SK-N-DZ (cell line): ENCODE measurements at regions not wholly inside any gene's neighbourhood (a gene's known extent, or its start where the extent isn't known, plus 50 kb on each side); places are given as distances from the start of the nearest gene placed in this dataset.

Experiments used
- DNase-seq: peaks from one replicate; pipeline ENCODE4 v3.0.0-alpha.2; 2015; ENCODE audit warnings: low spot score

DNA sequence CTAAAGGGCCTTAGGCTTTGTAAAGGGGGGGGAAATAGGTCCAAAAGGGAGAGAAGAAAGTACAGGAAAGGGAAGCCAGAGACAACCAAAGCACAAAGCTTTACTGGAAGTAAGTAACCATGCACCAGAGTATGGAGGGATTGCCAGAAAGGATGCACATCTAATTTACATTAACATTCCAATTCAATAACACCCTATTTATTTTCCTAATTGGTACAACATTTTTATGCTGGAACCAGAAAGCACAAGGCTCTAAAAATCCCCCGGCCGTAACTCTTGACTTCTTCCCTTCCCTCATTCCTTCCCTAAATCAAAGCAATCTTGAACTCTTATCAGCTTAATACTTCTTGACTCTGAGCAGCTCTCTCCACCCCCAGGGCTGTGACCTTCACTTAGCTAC lies 400.0 kb upstream of the CELF2 start:
- no peak for DNase-seq

DNA sequence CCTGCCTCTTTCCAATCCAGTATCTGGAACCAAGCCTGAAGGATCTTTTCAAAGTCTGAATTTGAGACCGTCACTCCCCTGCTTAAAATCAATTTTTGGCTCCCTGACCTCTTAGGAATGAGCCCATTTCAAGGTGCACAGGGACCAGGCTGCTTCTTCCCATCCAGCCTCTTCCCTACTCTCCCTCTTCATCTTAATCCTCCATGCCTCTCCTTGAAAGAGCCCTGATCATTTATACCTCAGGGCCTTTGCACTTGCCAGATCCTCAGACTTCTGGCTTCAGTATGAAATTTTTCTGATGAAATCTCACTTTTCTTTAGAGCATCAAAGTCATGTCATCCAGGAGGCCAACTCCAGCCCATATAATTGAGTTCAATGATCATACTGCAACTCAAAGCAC lies 399.5 kb upstream of the CELF2 start:
- no peak for DNase-seq

DNA sequence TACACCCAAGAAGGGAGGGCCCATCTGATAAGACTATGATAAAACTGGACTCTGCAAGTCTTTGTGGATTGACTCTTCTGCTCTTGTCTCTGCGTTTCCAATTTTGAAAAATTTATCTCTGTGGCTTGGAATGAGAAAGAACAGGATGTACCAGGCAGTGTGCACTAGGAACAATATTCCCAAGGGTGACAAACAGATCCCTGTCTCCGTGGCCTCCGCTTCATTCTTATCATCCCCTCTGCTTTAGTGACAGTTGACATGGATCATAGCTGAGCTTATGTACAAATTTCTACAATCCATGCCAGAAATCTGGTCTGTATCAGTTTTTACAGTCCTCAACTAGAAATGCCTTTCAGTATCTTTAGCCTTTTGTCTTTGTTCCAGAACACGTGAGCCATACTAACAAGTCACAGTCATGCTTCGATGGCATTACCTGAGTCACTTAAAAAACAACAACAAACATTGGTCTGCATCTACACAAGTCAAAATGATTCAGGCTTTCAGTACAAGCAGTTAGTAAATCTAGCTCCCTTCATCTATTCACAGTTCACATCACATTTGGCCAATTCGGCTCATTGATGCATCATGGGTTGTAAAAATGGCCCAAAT lies 393.6 kb upstream of the CELF2 start:
- DNase-seq: peak; percentile 29

DNA sequence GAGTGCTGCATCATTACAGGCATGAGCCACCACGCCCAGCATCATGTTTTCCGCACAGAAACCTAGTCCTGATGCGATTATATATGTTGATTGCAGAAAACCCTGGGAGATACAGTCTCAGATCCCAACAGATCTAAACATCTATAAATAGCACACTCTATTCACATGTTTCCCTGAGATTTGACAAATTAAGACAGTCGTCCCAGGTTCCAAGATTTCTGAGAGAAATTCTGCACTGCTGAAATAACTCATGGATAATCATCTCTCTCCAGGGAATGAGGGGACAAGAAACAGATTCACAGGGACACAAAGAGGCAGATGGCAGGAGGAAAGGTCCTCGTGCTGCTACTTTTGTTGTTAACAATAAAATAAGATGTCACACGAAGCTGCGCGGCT lies 393.1 kb upstream of the CELF2 start:
- DNase-seq: peak; percentile 12

DNA sequence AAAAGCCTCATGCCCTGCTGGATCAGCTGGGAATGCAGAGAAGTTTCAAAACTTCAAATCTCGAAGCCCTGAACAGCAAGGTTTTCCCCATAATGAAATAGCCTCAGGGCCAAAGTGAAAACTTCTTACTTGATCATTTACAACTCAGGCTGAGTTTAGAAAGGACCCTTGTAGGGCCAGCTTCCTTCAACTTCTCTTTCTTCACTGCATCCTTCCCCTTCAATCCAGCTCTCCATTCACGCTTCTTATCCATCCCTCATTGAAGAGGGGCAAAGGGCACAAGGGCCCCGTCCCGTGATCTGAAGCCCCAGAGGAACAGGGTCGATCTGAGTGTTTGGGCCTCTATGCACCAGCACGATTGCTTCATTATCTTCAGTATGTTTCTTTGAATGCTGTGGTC lies 392.2 kb upstream of the CELF2 start:
- no peak for DNase-seq

DNA sequence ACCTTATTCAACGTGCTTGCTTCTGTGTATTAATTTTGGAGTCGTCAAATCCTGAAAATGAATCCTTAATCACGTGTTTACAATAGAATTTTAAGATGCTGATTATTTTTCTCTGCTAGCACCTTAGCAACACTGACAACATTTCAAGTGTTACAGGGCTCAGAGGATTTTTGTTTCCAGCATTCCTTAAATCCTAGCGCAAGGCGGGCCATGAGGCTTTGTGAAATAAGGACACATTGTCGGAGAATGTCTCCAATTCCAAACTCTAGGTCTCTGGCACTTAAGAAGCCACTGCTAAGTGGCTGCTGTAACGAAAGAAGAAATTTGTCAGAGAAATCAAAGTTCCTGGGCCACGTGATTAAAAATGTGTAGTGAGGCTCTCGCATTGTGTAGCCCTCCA lies 390.9 kb upstream of the CELF2 start:
- no peak for DNase-seq

DNA sequence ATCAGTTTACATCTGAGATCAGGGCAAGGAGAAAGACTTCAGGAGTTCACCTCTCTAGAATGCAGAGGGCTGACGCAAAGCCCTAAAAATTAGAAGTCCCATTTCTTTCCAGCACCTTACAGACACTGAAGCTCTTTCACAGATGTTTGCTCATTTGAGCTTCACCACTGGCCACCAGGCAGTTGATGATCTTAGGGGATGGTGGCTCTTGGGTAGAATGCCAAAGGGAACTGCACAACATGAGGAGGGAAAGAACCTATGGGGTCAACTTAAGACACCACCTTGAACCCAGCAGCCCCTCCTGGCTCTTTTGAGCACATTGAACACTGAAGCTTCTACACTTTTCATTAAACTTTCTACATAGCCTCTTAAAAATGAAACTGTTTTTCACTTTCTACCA lies 390.3 kb upstream of the CELF2 start:
- no peak for DNase-seq

DNA sequence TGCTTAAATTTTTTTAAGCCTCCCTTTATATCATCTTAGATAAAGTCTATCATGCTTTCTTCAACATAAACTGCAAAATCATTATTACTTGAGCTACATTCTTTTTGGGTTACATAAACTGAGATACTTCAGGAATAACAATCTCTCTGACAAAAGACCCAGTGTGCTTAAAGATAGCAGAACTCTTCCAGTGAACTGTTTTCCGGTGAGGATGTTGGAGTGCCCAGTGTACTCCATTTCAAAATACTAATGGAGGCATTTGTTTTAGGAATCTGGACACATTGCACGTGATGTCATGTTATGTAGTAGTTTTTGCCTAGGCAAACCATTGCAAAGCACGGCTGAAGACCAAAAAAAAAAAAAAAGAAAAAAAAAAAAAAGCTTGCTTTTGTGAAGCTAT lies 388.2 kb upstream of the CELF2 start:
- DNase-seq: no peak

DNA sequence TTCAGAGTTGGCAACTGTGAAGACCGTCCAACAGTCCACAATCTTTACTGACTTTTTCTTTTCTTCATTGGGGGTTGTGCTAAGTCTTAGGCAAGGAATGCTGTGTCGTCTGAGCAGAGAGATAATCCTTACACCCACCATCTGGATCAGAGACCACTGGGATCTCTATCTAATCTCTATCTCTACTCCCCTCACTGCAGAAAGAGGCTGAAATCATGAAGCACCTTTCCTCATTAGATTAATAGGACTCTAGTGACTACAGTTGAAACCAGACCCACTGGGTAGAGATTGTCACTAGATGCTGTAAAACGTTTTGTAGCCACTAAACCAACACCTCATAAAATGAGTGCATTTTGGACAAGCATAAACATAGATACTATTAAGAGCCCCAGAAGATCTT lies 387.4 kb upstream of the CELF2 start:
- peak; percentile 21 for DNase-seq

DNA sequence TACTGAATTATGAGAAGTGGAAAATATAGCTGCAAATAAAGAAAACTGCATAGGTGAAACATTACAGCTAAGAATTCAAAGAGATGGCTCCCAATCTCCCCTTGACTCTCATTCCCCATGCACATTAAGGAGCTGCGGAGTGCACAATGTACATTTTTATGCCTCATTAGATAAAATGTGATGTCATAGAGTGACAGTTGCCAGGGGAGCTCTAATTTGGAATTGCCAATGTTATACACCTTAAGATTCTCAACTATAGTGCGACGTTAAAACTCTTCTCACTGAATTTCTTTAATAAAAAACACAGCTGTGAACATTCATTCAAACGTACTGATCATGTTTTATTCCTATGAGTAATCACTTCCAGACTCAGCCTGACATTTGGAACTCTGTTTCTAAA lies 386.9 kb upstream of the CELF2 start:
- no peak for DNase-seq

DNA sequence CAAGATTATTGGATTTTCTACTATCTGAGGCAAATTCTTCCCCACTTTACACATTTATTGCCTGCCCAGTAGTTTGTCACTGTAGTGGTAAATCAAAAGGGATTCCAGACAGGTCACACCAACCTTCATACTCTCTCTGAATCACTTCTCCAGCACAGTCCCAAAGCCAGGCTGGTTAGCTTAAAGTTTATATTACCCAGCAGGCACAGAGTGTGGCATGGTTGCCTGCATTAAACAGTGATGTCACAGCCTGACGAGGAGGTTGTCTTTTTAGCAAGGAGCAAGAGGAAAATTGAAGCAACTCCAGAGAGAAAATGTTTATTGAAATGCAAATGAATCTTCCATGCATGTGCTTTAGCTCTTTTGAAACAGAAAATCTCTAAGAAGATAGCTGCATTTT lies 375.5 kb upstream of the CELF2 start:
- no peak for DNase-seq

DNA sequence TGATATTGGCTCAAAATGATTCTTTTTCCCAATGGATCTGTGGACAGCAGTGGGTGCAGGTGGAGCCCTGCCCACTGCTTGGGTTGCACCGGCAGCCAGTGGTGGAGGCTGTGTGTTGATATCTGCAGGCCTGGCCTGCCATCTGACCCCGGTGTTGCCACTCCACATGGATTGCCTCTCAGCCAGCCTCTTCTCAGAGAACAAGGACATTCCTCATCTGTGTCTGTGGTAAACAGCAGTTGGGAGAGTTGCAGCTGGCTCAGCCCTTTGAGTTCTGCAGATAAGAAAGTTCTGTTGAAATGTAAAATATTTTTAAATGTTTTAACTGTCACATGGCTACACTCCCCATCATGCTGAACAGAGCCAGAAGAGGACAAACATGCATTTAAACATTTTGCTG lies 374.9 kb upstream of the CELF2 start:
- DNase-seq: no peak

DNA sequence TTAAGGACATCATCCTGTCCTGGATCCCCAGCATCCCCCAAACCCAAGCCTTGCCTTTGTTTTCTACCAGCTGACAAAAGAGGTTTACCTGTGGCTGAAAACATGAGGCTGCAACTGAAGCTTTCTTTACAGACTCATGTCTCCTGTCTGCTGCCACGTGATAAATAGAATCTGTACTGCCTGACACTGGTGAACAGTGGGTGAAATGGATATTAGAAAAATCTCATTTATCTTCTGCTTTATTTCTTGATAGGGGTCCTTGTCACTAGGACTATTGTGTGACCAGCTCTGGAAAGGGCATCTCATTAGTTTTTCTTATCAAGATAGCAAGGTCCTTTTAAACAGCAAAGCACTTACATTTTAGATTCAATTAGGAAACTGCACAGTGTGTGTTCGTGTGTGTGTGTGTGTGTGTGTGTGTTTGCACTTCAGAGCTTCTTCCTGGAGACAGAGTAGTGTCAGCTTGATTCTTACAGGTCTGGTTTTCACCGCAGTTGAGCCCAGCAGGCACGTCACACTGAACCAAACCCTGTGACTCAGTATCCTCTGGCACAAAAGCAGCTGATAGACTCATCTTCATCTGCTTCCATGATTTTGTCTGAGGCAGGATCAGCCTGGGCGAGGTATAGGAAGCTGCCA lies 373.5 kb upstream of the CELF2 start:
- DNase-seq: peak; percentile 27

DNA sequence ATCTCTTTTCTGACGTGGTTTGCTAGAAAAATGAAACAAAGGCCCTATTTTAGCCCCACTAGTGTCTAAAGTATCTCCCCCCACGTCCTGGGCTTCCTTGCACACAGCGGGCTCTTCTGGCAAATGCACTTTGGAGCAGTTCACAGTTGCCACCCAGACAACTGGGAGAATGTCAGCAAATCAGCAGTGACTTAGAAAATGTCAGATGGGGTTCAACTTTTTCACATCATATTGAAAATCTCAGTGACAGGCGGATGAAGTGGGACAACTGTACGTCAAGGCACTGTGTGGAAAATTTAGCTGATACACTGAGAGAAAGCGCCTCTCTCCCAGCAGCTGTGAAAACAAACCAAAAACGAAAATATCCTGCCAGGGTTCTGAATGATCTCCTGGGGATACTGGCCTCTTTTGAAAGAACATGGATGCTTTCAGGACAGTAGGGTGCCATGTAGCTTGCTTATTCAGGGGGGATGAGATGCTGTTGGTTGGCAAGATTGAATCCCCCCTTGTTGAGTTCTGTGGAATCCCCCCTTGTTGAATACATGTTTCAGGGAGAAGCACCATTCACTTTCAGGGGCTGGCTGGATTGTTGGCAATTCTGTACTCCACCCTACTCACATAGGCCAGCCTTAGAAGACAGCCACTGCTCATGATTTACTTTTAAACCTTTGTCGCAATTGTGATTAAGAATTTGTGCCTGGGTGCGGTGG lies 372.8 kb upstream of the CELF2 start:
- no peak for DNase-seq

DNA sequence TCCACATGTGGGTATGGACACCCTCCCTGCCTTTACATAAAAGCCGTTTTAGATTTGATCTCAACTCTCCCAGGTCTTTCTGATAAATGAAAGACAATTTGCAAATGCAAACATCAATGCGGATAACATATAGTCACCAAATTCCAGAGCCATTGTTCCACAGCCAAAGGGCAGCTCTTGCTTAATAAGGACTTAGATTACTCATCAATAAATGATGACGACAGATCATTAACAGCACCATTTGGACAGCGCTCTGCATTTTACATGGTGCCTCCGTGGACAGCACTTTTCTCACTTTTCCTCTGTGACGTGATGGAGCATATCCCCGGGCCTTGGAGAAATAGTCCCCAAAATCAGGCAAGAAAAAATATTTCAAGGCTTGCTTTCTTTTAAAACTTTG lies 370.3 kb upstream of the CELF2 start:
- no peak for DNase-seq

DNA sequence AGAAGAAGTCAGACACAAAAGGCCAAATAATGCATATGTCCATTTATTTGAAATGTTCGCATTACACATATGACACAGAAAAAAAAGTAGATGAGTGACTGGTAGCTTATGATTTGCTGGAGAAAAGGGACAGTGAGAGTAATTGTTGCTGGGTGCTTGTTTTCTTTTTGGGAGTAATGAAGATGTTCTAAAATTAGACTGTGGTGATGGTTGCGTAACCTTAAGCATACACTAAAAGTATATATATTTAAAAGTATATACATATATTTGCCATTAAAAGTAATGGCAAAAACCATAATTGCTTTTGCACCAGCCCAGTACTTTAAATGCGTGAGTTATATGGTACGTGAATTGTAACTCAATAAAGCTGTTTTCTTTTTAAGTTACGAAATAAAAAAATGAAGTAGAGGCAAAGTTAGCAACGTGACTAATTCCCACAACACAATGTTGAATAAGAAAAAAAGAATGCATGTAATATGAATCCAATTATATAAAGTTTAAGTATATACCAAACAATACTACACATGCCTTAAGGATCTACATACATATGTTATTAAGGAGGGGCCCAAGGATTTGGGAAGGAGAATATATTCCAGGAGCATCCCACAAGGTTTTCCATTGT lies 360.4 kb upstream of the CELF2 start:
- DNase-seq: no peak

DNA sequence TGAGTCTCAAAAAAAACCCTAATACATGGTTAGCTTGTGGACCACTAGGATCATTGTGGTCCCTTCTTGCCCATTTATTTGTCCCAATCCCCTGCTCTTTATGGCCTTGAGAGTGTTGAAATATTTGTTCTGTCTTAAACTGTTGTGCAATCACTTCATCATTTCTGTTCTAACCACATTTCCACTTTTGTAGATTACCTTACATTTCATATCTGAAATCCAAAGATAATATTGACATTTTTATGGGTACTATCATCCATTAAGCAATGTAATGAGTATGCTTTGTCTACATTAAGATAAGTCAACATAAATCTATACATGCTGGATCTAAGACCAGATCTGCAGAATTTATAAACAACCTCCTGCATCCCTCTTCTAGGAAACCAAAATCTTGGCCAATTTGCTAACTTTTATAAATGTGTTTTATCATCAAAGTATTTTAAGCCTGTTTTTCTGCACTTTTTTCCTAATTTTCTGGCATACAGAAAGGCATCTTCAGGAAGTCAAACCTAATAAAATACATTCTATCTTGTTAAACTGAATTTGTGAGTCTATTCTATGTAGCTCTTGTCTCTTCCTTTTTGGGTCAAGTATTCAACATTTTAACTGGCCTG lies 359.4 kb upstream of the CELF2 start:
- DNase-seq: peak; percentile 22

DNA sequence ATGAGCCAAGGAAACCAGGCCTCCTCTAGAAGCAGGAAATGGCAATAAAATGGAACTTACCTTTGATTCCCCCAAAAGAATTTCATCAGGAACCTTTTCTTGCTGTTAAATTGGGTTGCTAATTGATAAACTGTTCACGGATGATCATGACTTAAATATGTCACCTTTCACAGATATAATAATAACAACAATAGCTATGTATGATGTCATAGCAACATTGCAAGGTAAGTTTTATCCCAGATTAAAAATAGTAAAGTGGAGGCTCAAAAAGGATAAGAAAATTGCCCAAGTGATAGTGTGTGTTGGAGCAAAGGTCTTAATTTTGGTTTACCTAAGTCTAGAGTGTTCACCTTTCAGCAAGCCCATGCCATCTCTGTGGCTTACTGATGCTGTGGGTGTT lies 357.6 kb upstream of the CELF2 start:
- DNase-seq: no peak

DNA sequence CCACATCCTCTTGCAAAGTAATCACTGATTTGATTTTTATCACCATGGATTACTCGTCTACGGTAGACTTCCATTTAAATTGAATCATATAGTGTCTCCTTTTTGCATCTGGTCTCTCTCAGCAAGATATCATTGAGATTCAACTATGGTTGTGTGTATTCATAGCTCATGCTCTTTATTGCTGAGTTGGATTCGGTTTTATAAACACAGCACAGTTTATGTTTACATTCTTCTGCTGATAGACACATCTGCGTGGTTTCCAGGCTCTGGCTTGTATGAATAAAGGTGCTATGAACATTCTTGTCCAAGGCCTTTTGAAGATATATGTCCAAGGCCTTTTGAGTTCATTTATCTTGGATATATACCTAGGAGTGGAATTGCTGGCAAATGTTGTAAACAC lies 356.5 kb upstream of the CELF2 start:
- DNase-seq: peak; percentile 17

DNA sequence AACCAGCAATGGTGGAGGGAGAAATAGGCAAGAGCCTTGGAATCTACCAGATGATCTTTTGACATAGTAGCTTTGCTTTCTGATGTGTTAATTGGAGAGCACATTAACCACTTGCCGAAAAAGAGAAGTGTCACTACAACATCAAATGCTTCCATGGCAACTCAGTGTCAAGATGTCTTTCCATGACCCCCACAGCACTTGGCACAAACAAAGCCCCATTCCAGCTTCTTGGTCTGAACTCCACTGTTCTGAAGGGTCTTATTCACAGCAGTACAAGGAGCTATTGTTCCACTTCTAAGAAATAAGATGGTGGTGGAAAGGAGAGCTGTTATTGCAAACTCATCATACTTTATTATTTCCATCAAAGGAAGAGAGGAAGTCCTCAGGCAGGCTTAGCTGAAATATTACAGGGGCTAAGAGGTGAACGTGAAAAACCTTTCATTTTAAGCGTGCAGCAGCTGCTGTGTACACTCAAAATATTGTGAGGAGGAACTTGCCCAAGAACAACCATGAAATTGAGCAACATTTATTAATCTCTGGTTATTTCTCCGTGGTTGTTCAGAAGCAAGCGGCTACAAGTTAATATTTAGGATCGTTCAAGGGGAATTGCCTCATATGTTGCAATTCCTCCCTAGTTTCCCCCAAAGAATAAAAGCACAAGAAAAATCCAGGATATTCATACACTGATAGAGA lies 354.8 kb upstream of the CELF2 start:
- DNase-seq: no peak

DNA sequence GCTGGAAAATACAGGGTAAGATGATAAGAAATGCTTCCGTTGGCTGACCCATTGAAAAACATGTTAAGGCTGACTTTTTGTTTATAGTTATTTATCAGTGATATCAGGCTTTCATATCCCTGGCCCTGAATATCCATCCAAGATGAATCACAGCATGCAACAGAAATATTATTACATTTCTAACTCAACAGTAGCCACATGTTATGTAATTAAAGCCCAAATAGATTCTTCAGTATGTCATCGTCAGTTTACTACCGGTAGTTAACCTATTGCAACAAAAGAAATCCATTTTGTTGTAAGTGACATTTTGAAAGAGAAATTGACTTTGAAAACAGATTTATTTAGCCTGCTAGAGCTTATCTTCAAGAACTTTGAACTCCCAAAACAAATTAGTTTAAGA lies 354.1 kb upstream of the CELF2 start:
- no peak for DNase-seq

DNA sequence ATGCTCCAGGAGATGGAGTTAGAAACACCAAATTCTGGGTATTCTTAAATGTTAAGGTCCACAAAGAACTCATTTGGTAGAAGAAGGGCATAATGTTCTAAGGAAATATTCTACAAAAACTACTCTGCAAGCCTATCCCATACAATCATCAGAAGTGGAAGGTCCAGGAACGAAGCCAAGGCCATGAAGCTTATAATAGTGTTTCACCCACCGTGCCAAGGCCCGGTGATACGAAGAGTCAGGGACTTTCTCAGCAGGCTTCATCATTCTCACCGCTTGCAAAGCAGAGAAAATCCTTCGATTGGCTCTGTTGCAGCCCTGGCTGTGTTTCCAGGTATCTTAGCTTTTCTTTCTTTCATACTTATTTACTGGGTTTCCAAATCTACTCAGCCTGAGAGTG lies 351.9 kb upstream of the CELF2 start:
- no peak for DNase-seq
